ENCODE measurements at regions not wholly inside any gene's neighbourhood (a gene's known extent, or its start where the extent isn't known, plus 50 kb on each side); places are given as distances from the start of the nearest gene placed in this dataset.

GRCh38 chr6:137351890-137352289, 132.7 kb upstream of the IFNGR1 start:
- Histone ChIP-seq H2BK120ac (ENCODE audit: low read depth, low read length) (no peak overlapping the region), H4K8ac (ENCODE audit: low read depth, low read length) (no peak overlapping the region), H3K4me1 (ENCODE audit: control insufficient read depth, low read depth, low read length) (no peaks in the 10 kb centered on the region), H3K27me3 (ENCODE audit: insufficient read depth, low read length, poor library complexity) (no peaks in the 10 kb centered on the region), H3K18ac (ENCODE audit: low read length) (no peak overlapping the region), H3K79me1 (ENCODE audit: low read length) (no peaks in the 10 kb centered on the region), H4K5ac (ENCODE audit: low read length) (no peak overlapping the region), H3K23ac (ENCODE audit: low read length) (no peak overlapping the region), H3K27ac (ENCODE audit: low read depth, low read length) (no peak overlapping the region), H3K79me2 (ENCODE audit: control insufficient read depth, insufficient read depth, low read length) (no peaks in the 10 kb centered on the region), H3K9ac (ENCODE audit: low read length) (no peak overlapping the region), H2BK5ac (ENCODE audit: low read length) (no peak overlapping the region), H3K4me2 (ENCODE audit: low read length) (no peak overlapping the region), H3K4ac (ENCODE audit: low read depth, low read length) (no peak overlapping the region), H2AK5ac (ENCODE audit: low read length) (no peak overlapping the region), H3K36me3 (ENCODE audit: control insufficient read depth, insufficient read depth, low read length) (no peaks in the 10 kb centered on the region), H3K56ac (ENCODE audit: low read length) (no peak overlapping the region), H2BK15ac (replicated peaks; ENCODE audit: low read depth) (no peak overlapping the region), H3K4me3 (ENCODE audit: low read length) (no peak overlapping the region)
- DNase-seq = no peak
- no CpG with 5 or more reads among the region's 5 CpGs for WGBS (ENCODE audit: extremely low coverage, insufficient coverage, low lambda C conversion rate)

GRCh38 chr6:137350857-137351256, 131.7 kb upstream of the IFNGR1 start:
- H3K4ac ChIP-seq (ENCODE audit: low read depth, low read length) = no peak overlapping the region
- H3K18ac ChIP-seq (ENCODE audit: low read length) = no peak overlapping the region
- no peaks in the 10 kb centered on the region for H3K79me2 ChIP-seq (ENCODE audit: control insufficient read depth, insufficient read depth, low read length)
- no peak overlapping the region for H2BK120ac ChIP-seq (ENCODE audit: low read depth, low read length)
- no CpG with 5 or more reads among the region's 2 CpGs for WGBS (ENCODE audit: extremely low coverage, insufficient coverage, low lambda C conversion rate)
- DNase-seq = no peak
- no peak overlapping the region for H3K27ac ChIP-seq (ENCODE audit: low read depth, low read length)
- H3K9ac ChIP-seq (ENCODE audit: low read length) = no peak overlapping the region
- H3K4me2 ChIP-seq (ENCODE audit: low read length) = no peak overlapping the region
- no peaks in the 10 kb centered on the region for H3K36me3 ChIP-seq (ENCODE audit: control insufficient read depth, insufficient read depth, low read length)
- H2BK15ac ChIP-seq (replicated peaks; ENCODE audit: low read depth) = no peak overlapping the region
- no peak overlapping the region for H4K5ac ChIP-seq (ENCODE audit: low read length)
- H3K4me1 ChIP-seq (ENCODE audit: control insufficient read depth, low read depth, low read length) = no peaks in the 10 kb centered on the region
- H3K27me3 ChIP-seq (ENCODE audit: insufficient read depth, low read length, poor library complexity) = no peaks in the 10 kb centered on the region
- H2AK5ac ChIP-seq (ENCODE audit: low read length) = no peak overlapping the region
- H2BK5ac ChIP-seq (ENCODE audit: low read length) = no peak overlapping the region
- H4K8ac ChIP-seq (ENCODE audit: low read depth, low read length) = no peak overlapping the region
- no peak overlapping the region for H3K23ac ChIP-seq (ENCODE audit: low read length)
- H3K4me3 ChIP-seq (ENCODE audit: low read length) = no peak overlapping the region
- H3K56ac ChIP-seq (ENCODE audit: low read length) = no peak overlapping the region
- H3K79me1 ChIP-seq (ENCODE audit: low read length) = no peaks in the 10 kb centered on the region

- H4K5ac ChIP-seq (ENCODE audit: low read length) = no peak overlapping the region
- no peak overlapping the region for H3K23ac ChIP-seq (ENCODE audit: low read length)
- DNase-seq = no peak
- no peak overlapping the region for H2AK5ac ChIP-seq (ENCODE audit: low read length)
- H3K56ac ChIP-seq (ENCODE audit: low read length) = no peak overlapping the region
- H3K79me2 ChIP-seq (ENCODE audit: control insufficient read depth, insufficient read depth, low read length) = no peaks in the 10 kb centered on the region
- H3K27me3 ChIP-seq (ENCODE audit: insufficient read depth, low read length, poor library complexity) = no peaks in the 10 kb centered on the region
- H2BK120ac ChIP-seq (ENCODE audit: low read depth, low read length) = no peak overlapping the region
- H2BK15ac ChIP-seq (replicated peaks; ENCODE audit: low read depth) = no peak overlapping the region
- no CpG with 5 or more reads among the region's 11 CpGs for WGBS (ENCODE audit: extremely low coverage, insufficient coverage, low lambda C conversion rate)
- H3K79me1 ChIP-seq (ENCODE audit: low read length) = no peaks in the 10 kb centered on the region
- H3K27ac ChIP-seq (ENCODE audit: low read depth, low read length) = no peak overlapping the region
- no peak overlapping the region for H3K4ac ChIP-seq (ENCODE audit: low read depth, low read length)
- no peak overlapping the region for H4K8ac ChIP-seq (ENCODE audit: low read depth, low read length)
- H3K9ac ChIP-seq (ENCODE audit: low read length) = no peak overlapping the region
- H3K4me2 ChIP-seq (ENCODE audit: low read length) = no peak overlapping the region
- no peak overlapping the region for H3K4me3 ChIP-seq (ENCODE audit: low read length)
- H3K18ac ChIP-seq (ENCODE audit: low read length) = no peak overlapping the region
- no peaks in the 10 kb centered on the region for H3K36me3 ChIP-seq (ENCODE audit: control insufficient read depth, insufficient read depth, low read length)
- H2BK5ac ChIP-seq (ENCODE audit: low read length) = no peak overlapping the region
- no peaks in the 10 kb centered on the region for H3K4me1 ChIP-seq (ENCODE audit: control insufficient read depth, low read depth, low read length)
Observed at GRCh38 chr6:137349856-137350830, 131.0 kb upstream of the IFNGR1 start.

GRCh38 chr6:137348777-137349176, 129.6 kb upstream of the IFNGR1 start:
- WGBS (ENCODE audit: extremely low coverage, insufficient coverage, low lambda C conversion rate) = no CpG with 5 or more reads among the region's 3 CpGs
- Histone ChIP-seq H3K4me2 (ENCODE audit: low read length) (no peak overlapping the region), H2BK120ac (ENCODE audit: low read depth, low read length) (no peak overlapping the region), H3K4ac (ENCODE audit: low read depth, low read length) (no peak overlapping the region), H3K4me1 (ENCODE audit: control insufficient read depth, low read depth, low read length) (no peaks in the 10 kb centered on the region), H3K9ac (ENCODE audit: low read length) (no peak overlapping the region), H3K56ac (ENCODE audit: low read length) (no peak overlapping the region), H3K23ac (ENCODE audit: low read length) (no peak overlapping the region), H3K4me3 (ENCODE audit: low read length) (no peak overlapping the region), H3K79me1 (ENCODE audit: low read length) (no peaks in the 10 kb centered on the region), H4K5ac (ENCODE audit: low read length) (no peak overlapping the region), H2BK5ac (ENCODE audit: low read length) (no peak overlapping the region), H2AK5ac (ENCODE audit: low read length) (no peak overlapping the region), H3K36me3 (ENCODE audit: control insufficient read depth, insufficient read depth, low read length) (no peaks in the 10 kb centered on the region), H3K27ac (ENCODE audit: low read depth, low read length) (no peak overlapping the region), H2BK15ac (replicated peaks; ENCODE audit: low read depth) (no peak overlapping the region), H4K8ac (ENCODE audit: low read depth, low read length) (no peak overlapping the region), H3K18ac (ENCODE audit: low read length) (no peak overlapping the region), H3K79me2 (ENCODE audit: control insufficient read depth, insufficient read depth, low read length) (no peaks in the 10 kb centered on the region), H3K27me3 (ENCODE audit: insufficient read depth, low read length, poor library complexity) (no peaks in the 10 kb centered on the region)
- no peak for DNase-seq

GRCh38 chr6:137343241-137343640, 124.1 kb upstream of the IFNGR1 start:
- no peaks in the 10 kb centered on the region for H3K79me2 ChIP-seq (ENCODE audit: control insufficient read depth, insufficient read depth, low read length)
- no peak overlapping the region for H4K5ac ChIP-seq (ENCODE audit: low read length)
- H4K8ac ChIP-seq (ENCODE audit: low read depth, low read length) = no peak overlapping the region
- H3K9ac ChIP-seq (ENCODE audit: low read length) = no peak overlapping the region
- no peak overlapping the region for H2AK5ac ChIP-seq (ENCODE audit: low read length)
- no peaks in the 10 kb centered on the region for H3K27me3 ChIP-seq (ENCODE audit: insufficient read depth, low read length, poor library complexity)
- no peak overlapping the region for H3K18ac ChIP-seq (ENCODE audit: low read length)
- H3K79me1 ChIP-seq (ENCODE audit: low read length) = no peaks in the 10 kb centered on the region
- H2BK5ac ChIP-seq (ENCODE audit: low read length) = no peak overlapping the region
- H2BK15ac ChIP-seq (replicated peaks; ENCODE audit: low read depth) = no peak overlapping the region
- no peak overlapping the region for H2BK120ac ChIP-seq (ENCODE audit: low read depth, low read length)
- WGBS (ENCODE audit: extremely low coverage, insufficient coverage, low lambda C conversion rate) = 100% methylated on average over 1 of the region's 3 CpGs
- no peak overlapping the region for H3K56ac ChIP-seq (ENCODE audit: low read length)
- H3K27ac ChIP-seq (ENCODE audit: low read depth, low read length) = no peak overlapping the region
- no peak overlapping the region for H3K4me2 ChIP-seq (ENCODE audit: low read length)
- no peaks in the 10 kb centered on the region for H3K36me3 ChIP-seq (ENCODE audit: control insufficient read depth, insufficient read depth, low read length)
- DNase-seq = no peak
- H3K4me3 ChIP-seq (ENCODE audit: low read length) = no peak overlapping the region
- H3K4me1 ChIP-seq (ENCODE audit: control insufficient read depth, low read depth, low read length) = no peaks in the 10 kb centered on the region
- H3K23ac ChIP-seq (ENCODE audit: low read length) = no peak overlapping the region
- no peak overlapping the region for H3K4ac ChIP-seq (ENCODE audit: low read depth, low read length)

Data from mesendoderm (in vitro differentiated cells).